ENCODE measurements at regions not wholly inside any gene's neighbourhood (a gene's known extent, or its start where the extent isn't known, plus 50 kb on each side); places are given as distances from the start of the nearest gene placed in this dataset.

DNA sequence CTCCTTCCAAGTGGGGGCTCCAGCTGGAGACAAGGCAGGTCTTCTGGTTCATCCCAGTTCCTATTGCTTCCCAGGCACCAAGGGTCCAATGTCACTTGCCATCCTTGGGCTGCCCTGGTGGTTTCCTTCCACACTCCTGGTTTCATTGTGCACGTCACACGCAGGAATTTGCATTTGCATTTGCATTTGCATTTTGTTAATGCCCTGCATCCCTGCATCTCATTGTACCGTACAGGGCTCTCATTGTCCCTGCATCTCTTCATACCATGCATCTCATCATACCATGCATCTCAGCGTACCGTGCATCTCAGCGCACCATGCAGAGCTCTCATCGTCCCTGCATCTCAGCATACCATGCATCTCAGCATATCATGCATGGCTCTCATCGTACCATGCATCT, 112.2 kb upstream of the SYT13 start:
- ChIA-PET CTCF (interaction anchor here (0.9 to 1.2 kb wide), 2 partner anchors 27 to 140 kb away, joined by 3 to 4 read pairs; no protein-coding TSS in a partner anchor), POLR2A (no interaction called here)
- TF ChIP-seq L3MBTL2 (conservative IDR thresholded peaks at IDR 0.05) = no peak
- no peak for TF ChIP-seq NFRKB (IDR thresholded peaks at IDR 0.05)
- TF ChIP-seq CTBP1 (IDR thresholded peaks at IDR 0.05; ENCODE audit: borderline replicate concordance) = no peak
- TF ChIP-seq HDGF (IDR thresholded peaks at IDR 0.05; ENCODE audit: borderline replicate concordance) = no peak
- TF ChIP-seq BHLHE40 (IDR thresholded peaks at IDR 0.05; ENCODE audit: borderline replicate concordance) = no peak
- no peak for TF ChIP-seq SUZ12 (IDR thresholded peaks at IDR 0.05)
- no peak for DNase-seq (ENCODE audit: extremely low spot score)

DNA sequence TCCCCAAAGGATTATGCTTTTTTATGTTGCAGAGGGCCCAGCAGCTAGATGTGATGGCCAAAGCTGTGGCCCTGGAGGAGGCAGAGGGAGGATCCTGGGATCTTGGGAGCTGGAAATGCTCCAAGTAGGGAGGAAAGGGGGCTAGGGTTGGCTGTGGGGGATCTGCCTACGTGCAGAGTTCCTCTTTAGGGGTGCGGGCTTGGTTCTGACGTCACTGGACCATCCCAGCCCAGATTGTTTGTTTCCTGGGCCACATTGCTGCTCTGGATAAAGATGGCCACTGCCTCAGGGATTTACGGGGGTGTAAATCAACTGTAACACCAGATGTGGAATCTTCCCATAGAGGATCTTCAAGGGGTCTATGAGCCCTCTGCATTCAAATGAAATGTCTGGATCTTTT, 110.3 kb upstream of the SYT13 start:
- no peak for DNase-seq (ENCODE audit: extremely low spot score)
- TF ChIP-seq, protein P1, sequence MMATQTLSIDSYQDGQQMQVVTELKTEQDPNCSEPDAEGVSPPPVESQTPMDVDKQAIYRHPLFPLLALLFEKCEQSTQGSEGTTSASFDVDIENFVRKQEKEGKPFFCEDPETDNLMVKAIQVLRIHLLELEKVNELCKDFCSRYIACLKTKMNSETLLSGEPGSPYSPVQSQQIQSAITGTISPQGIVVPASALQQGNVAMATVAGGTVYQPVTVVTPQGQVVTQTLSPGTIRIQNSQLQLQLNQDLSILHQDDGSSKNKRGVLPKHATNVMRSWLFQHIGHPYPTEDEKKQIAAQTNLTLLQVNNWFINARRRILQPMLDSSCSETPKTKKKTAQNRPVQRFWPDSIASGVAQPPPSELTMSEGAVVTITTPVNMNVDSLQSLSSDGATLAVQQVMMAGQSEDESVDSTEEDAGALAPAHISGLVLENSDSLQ (IDR thresholded peaks at IDR 0.05) = no peak
- TF ChIP-seq ELF4 (IDR thresholded peaks at IDR 0.05) = no peak
- TF ChIP-seq NFRKB (IDR thresholded peaks at IDR 0.05) = no peak
- TF ChIP-seq ZNF384 (IDR thresholded peaks at IDR 0.05) = no peak
- TF ChIP-seq TARDBP (IDR thresholded peaks at IDR 0.05) = no peak
- no peak for TF ChIP-seq ARNT (IDR thresholded peaks at IDR 0.05)
- CTCF ChIA-PET = interaction anchor here (0.8 to 0.9 kb wide), 2 partner anchors 9 to 10 kb away, joined by 4 read pairs; no protein-coding TSS in a partner anchor
- POLR2A ChIA-PET = no interaction called here

DNA sequence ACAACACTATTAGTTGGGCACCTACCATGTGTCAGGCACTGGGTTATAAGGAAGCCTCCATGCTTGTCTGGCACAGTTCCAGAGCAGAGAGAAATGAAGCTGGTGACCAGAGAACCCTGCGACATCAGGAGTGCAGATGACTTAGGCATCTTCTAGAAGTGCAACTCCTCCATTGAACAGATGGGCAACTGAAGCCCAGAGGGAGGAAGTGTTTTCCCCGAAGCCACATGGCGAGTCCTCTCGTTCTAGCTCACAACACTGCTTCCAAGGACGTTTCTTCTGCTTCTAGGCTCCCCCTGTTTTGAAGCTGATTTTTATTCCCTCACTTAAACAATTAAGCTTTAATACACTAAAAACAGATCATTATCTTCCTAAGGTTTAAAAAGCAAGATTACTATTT, 109.8 kb upstream of the SYT13 start:
- no peak for DNase-seq (ENCODE audit: extremely low spot score)
- ChIA-PET POLR2A (no interaction called here), CTCF (interaction anchor here (0.8 to 0.9 kb wide), 2 partner anchors 9 to 11 kb away, joined by 4 read pairs; no protein-coding TSS in a partner anchor)
- TF ChIP-seq SP1 (IDR thresholded peaks at IDR 0.05) = no peak
- TF ChIP-seq, protein P1 (IDR thresholded peaks at IDR 0.05) = no peak
- TF ChIP-seq ZNF384 (IDR thresholded peaks at IDR 0.05) = no peak

DNA sequence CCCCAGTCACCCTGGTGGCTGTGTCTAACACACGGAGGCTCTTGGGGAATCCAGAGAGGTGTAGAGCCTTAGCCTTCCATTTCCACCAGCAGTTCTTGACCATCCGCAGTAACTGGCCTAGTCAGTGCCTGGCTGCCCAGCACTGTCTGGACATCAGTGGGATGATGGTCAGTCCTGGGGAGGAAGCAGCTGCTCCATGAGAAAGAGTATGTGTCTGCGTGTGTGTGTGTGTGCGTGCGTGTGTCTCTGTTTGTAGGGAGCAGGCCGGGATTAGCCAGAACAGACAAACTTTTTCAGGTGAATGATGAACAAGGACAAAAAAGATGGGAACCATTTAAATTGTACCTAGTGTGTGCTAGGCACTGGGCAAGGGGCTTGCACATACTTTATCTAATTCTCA, 109.3 kb upstream of the SYT13 start:
- DNase-seq (ENCODE audit: extremely low spot score) = no peak
- ChIA-PET POLR2A (no interaction called here), CTCF (interaction anchor here (0.8 to 0.9 kb wide), 2 partner anchors 10 to 11 kb away, joined by 4 read pairs; no protein-coding TSS in a partner anchor)
- TF ChIP-seq FOXK2 (IDR thresholded peaks at IDR 0.05) (no peak), LEF1 (IDR thresholded peaks at IDR 0.05; ENCODE audit: borderline replicate concordance) (no peak), ZNF384 (IDR thresholded peaks at IDR 0.05) (no peak), NFRKB (IDR thresholded peaks at IDR 0.05) (no peak), FOXA1 (IDR thresholded peaks at IDR 0.05) (no peak), SUZ12 (IDR thresholded peaks at IDR 0.05) (no peak), ELF4 (IDR thresholded peaks at IDR 0.05) (no peak), ARNT (IDR thresholded peaks at IDR 0.05) (no peak), HDGF (IDR thresholded peaks at IDR 0.05; ENCODE audit: borderline replicate concordance) (no peak), TARDBP (IDR thresholded peaks at IDR 0.05) (no peak), FOXM1 (IDR thresholded peaks at IDR 0.05; ENCODE audit: borderline replicate concordance) (no peak), CTBP1 (IDR thresholded peaks at IDR 0.05; ENCODE audit: borderline replicate concordance) (no peak), L3MBTL2 (conservative IDR thresholded peaks at IDR 0.05) (no peak)
- TF ChIP-seq, protein P1 (IDR thresholded peaks at IDR 0.05) = no peak

DNA sequence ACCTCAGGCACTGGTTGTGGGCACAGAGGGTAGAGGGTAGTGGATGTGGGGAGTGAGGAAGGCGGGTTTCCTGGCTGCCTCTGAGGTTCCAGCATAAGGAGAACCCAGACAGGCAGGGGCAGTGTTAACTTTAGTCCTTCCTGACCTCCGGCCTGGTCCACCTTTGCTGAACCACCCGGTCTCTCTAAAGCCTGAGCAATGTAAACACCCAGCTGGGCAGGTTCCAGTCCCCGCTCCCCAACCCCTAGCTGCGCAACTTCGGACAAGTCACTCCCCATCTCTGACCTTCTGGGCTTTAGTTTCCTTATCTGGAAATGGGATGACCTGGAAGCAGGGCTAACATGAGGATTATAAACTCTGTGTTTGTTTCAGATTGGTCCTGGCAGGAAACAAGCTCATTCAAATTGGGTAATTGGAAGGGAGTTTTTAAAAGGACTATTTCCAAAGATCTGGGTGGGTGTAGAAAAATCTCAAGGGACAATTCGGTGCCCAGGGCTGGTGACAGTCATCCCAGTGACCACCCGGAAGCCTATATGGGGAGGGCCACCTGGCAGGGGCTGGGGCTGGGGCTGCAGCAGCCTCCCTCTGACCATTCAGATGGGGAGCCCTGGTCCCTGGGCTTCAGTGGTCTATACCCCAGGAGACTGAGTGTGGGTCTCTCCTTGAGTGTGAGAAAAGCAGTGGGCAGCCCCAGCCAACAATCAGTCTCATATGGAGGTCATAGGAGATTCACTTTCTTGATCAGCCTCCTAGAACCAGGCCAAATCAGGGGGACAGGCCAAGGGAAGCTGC, 108.3 kb upstream of the SYT13 start:
- TF ChIP-seq CTBP1 (IDR thresholded peaks at IDR 0.05; ENCODE audit: borderline replicate concordance) (no peak), SP1 (IDR thresholded peaks at IDR 0.05) (no peak), HDGF (IDR thresholded peaks at IDR 0.05; ENCODE audit: borderline replicate concordance) (no peak), ZNF384 (IDR thresholded peaks at IDR 0.05) (no peak)
- POLR2A ChIA-PET = no interaction called here
- DNase-seq (ENCODE audit: extremely low spot score) = no peak
- CTCF ChIA-PET = no interaction called here

DNA sequence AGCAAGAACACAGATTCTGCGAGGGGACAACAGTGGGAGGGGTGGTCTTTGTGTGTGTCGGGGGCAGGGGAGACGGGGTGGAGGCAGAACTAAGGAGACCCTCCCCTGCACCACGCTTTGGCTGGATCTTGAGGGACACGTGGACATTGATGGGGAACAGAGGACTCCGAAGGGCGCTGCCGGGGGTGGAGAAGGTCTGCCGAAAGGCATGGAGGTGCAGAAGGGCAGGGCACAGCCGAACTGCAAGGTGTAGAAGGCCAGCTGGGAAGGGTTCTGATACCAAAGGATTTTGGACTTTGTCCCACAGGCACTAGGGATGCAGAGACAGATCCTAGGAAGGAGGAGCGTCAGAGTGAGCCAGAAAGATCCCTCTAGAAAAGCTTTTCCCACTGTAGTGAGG, 107.7 kb upstream of the SYT13 start:
- TF ChIP-seq ELF4 (IDR thresholded peaks at IDR 0.05) (no peak), TARDBP (IDR thresholded peaks at IDR 0.05) (no peak), CTBP1 (IDR thresholded peaks at IDR 0.05; ENCODE audit: borderline replicate concordance) (no peak), SUZ12 (IDR thresholded peaks at IDR 0.05) (no peak), FOXM1 (IDR thresholded peaks at IDR 0.05; ENCODE audit: borderline replicate concordance) (no peak), FOXA1 (IDR thresholded peaks at IDR 0.05) (no peak), ARNT (IDR thresholded peaks at IDR 0.05) (no peak), BHLHE40 (IDR thresholded peaks at IDR 0.05; ENCODE audit: borderline replicate concordance) (no peak), FOXK2 (IDR thresholded peaks at IDR 0.05) (no peak), LEF1 (IDR thresholded peaks at IDR 0.05; ENCODE audit: borderline replicate concordance) (no peak), L3MBTL2 (conservative IDR thresholded peaks at IDR 0.05) (no peak), SP1 (IDR thresholded peaks at IDR 0.05) (no peak), HDGF (IDR thresholded peaks at IDR 0.05; ENCODE audit: borderline replicate concordance) (no peak), NFRKB (IDR thresholded peaks at IDR 0.05) (no peak), ZNF384 (IDR thresholded peaks at IDR 0.05) (no peak)
- TF ChIP-seq, protein P1 (IDR thresholded peaks at IDR 0.05) = no peak
- ChIA-PET POLR2A (no interaction called here), CTCF (no interaction called here)
- no peak for DNase-seq (ENCODE audit: extremely low spot score)
